HCT116 (cell line): ENCODE measurements at regions not wholly inside any gene's neighbourhood (a gene's known extent, or its start where the extent isn't known, plus 50 kb on each side); places are given as distances from the start of the nearest gene placed in this dataset.

ENCODE experiments used
- ATAC-seq: fragments of 200-7000 bp; cut with Tn5 transposase; 2 replicates; pipeline ENCODE4 v1.9.1; 2020; ENCODE audit warnings: mild to moderate bottlenecking, moderate library complexity
- BruUV-seq: library from RNA; stranded (reverse); fragments of 400-500 nt; replicated peaks from 2 replicates; lab custom pipeline; 2021; lab: Mats Ljungman, UMichigan
- CTCF ChIA-PET: fragments of 300-600 bp; sonication (Branson Sonifier 250); formaldehyde crosslinking; loops from one replicate; lab custom pipeline; 2021; ENCODE audit warnings: antibody characterized with exemption; lab: Charles Lee
- POLR2A ChIA-PET: fragments of 300-600, 350-600 bp; sonication (Branson Sonifier 250); formaldehyde crosslinking; loops from one replicate; lab custom pipeline; 2021; ENCODE audit warnings: antibody characterized with exemption; lab: Charles Lee
- RAD21 ChIA-PET, 2 experiments: fragments of 300-600 bp; sonication (Branson Sonifier 250); formaldehyde crosslinking; loops; one replicate each; lab custom pipeline; 2023; ENCODE audit warnings: low total read pairs in 2 of 2; ENCODE audit not compliant: uncharacterized antibody in 2 of 2, unreplicated experiment in 2 of 2, low non-redundant PET in 1 of 2; lab: Charles Lee
- DNase-seq: peaks from one replicate; pipeline ENCODE4 v3.0.0-alpha.2; 2010; ENCODE audit warnings: low read depth, low spot score
- H2AFZ ChIP-seq: fragments of 200-600 bp; shearing (Covaris generic), sonication (generic); 2 replicates; pipeline ENCODE4 v1.6.1; 2017; ENCODE audit warnings: low read depth, mixed run types, mixed read lengths, antibody characterized with exemption, low read length; ENCODE audit not compliant: poor library complexity, severe bottlenecking
- H3K27ac ChIP-seq: 2 replicates; pipeline ENCODE4 v1.5.1; 2012; ENCODE audit warnings: low read depth, low read length
- H3K27me3 ChIP-seq: fragments of 200-600 bp; sonication (generic); 2 replicates; pipeline ENCODE4 v1.6.1; 2016; ENCODE audit warnings: mixed run types, low read length, mixed read lengths; ENCODE audit not compliant: insufficient read depth
- H3K36me3 ChIP-seq, 2 experiments: fragments of 200-500 bp in 1 of 2; fragments of 200-600 bp in 1 of 2; sonication (Bioruptor generic) in 1 of 2; sonication (generic) in 1 of 2; 2 replicates each; pipeline versions ENCODE4 v1.5.1 to v1.6.1; 2014 to 2016; ENCODE audit warnings: low read length in 2 of 2, inconsistent platforms in 1 of 2, mixed read lengths in 1 of 2, mixed run types in 1 of 2; ENCODE audit not compliant: insufficient read depth in 2 of 2, control insufficient read depth in 1 of 2
- H3K4me1 ChIP-seq, 2 experiments: fragments of 200-600 bp in 1 of 2; sonication (generic) in 1 of 2; 2 replicates each; pipeline versions ENCODE4 v1.5.1 to v1.6.1; 2012 to 2017; ENCODE audit warnings: low read length in 2 of 2, inconsistent platforms in 1 of 2, mild to moderate bottlenecking in 1 of 2, mixed read lengths in 1 of 2, mixed run types in 1 of 2, moderate library complexity in 1 of 2; ENCODE audit not compliant: insufficient read depth in 2 of 2, control insufficient read depth in 1 of 2
- H3K4me2 ChIP-seq: fragments of 200-600 bp; sonication (generic); 2 replicates; pipeline ENCODE4 v1.6.1; 2017; ENCODE audit warnings: mixed run types, low read length, mixed read lengths
- H3K4me3 ChIP-seq, 2 experiments: fragments of 200-600 bp in 1 of 2; sonication (generic) in 1 of 2; replicated peaks in 1 of 2; 2 replicates each; pipeline ENCODE4 v1.5.1; 2011 to 2016; ENCODE audit warnings: low read length in 2 of 2, control low read depth in 1 of 2, low read depth in 1 of 2, mild to moderate bottlenecking in 1 of 2, mixed read lengths in 1 of 2, mixed run types in 1 of 2
- H3K79me2 ChIP-seq: fragments of 200-600 bp; sonication (generic); 2 replicates; pipeline ENCODE4 v1.6.1; 2017; ENCODE audit warnings: mild to moderate bottlenecking, mixed run types, low read length, moderate library complexity, mixed read lengths; ENCODE audit not compliant: insufficient read depth
- H3K9ac ChIP-seq: fragments of 200-600 bp; sonication (generic); 2 replicates; pipeline ENCODE4 v1.6.1; 2016; ENCODE audit warnings: low read length, mixed read lengths
- H3K9me2 ChIP-seq: fragments of 200-600 bp; sonication (generic), shearing (Covaris generic); 2 replicates; pipeline ENCODE4 v1.6.1; 2017; ENCODE audit warnings: mixed run types, mild to moderate bottlenecking, moderate library complexity; ENCODE audit not compliant: insufficient read depth
- H3K9me3 ChIP-seq, 2 experiments: fragments of 200-500 bp in 1 of 2; fragments of 200-600 bp in 1 of 2; sonication (Bioruptor generic) in 1 of 2; sonication (generic) in 1 of 2; 2 replicates each; pipeline ENCODE4 v1.6.1; 2014 to 2017; ENCODE audit warnings: low read length in 2 of 2, mixed read lengths in 2 of 2, inconsistent platforms in 1 of 2, low read depth in 1 of 2, mild to moderate bottlenecking in 1 of 2, mixed run types in 1 of 2, moderate library complexity in 1 of 2; ENCODE audit not compliant: control insufficient read depth in 1 of 2, insufficient read depth in 1 of 2
- H4K20me1 ChIP-seq: fragments of 200-600 bp; sonication (generic), shearing (Covaris generic); 2 replicates; pipeline ENCODE4 v1.6.1; 2017; ENCODE audit warnings: mixed run types, mild to moderate bottlenecking, moderate library complexity; ENCODE audit not compliant: insufficient read depth
- CBX3 ChIP-seq: IDR thresholded peaks from 2 replicates; pipeline ENCODE4 v1.6.1; 2012; ENCODE audit warnings: low read depth
- EZH2 ChIP-seq: fragments of 200-600 bp; sonication (generic); IDR thresholded peaks from 2 replicates; pipeline ENCODE4 v1.6.1; 2017; ENCODE audit warnings: antibody characterized with exemption, mixed run types
- RAD21 ChIP-seq: IDR thresholded peaks from 2 replicates; pipeline ENCODE4 v1.6.1; 2012; ENCODE audit warnings: low read depth, mild to moderate bottlenecking
- SIN3A ChIP-seq: IDR thresholded peaks from 2 replicates; pipeline ENCODE4 v1.6.1; 2012; ENCODE audit warnings: low read depth
- TCF7L2 ChIP-seq: IDR thresholded peaks from 2 replicates; pipeline ENCODE4 v1.7.0; 2011; ENCODE audit warnings: borderline replicate concordance, inconsistent platforms; ENCODE audit not compliant: insufficient read depth, insufficient read length; ENCODE audit errors: extremely low read depth
- ZNF274 ChIP-seq: fragments of 200-500 bp; sonication (Bioruptor generic); IDR thresholded peaks from 2 replicates; pipeline ENCODE4 v1.6.1; 2014; ENCODE audit warnings: mild to moderate bottlenecking, low read depth, low read length, inconsistent platforms
- intact Hi-C: fragments of 100-400 bp; cut with micrococcal nuclease; formaldehyde crosslinking; loops from 2 replicates; pipeline ENCODE4 v1.10.0; 2022
- TF ChIP-seq, protein P1 (sequence below): IDR thresholded peaks from 2 replicates; pipeline ENCODE4 v1.6.1; 2012; ENCODE audit warnings: low read depth
- TF ChIP-seq, protein P2 (sequence below): IDR thresholded peaks from 2 replicates; pipeline ENCODE4 v1.6.1; 2012

DNA sequence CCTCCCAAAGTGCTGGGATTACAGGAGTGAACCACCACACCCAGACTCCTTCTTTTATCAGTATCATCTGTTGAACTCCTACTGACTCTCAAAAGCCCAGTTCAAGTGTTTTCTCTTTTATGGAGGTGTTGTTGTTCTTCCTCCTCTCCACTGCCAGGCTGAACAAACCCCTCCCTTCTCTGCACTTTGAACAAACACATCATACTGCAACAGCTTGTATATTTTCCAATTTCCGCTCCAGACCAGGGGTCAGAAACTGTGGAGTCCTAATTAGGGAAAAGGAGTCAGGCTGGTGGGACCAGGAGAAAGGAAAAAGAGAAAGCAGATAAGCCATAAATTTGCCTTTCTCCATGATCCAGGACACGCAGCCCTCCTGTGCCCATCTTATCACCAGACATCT is 148.1 kb upstream of the HMHB1 start:
- RAD21 ChIA-PET: no interaction called here
- CTCF ChIA-PET: no interaction called here
- DNase-seq (no peak), ATAC-seq (no peak)
- H4K20me1 ChIP-seq: no peaks in the 10 kb centered on the region
- intact Hi-C loops: no loop called here
- H3K9me2 ChIP-seq: no peaks in the 10 kb centered on the region
- H2AFZ ChIP-seq: no peak overlapping the region
- no peak overlapping the region for H3K9ac ChIP-seq
- no peaks in the 10 kb centered on the region for H3K4me1 ChIP-seq
- no peaks in the 10 kb centered on the region for H3K9me3 ChIP-seq
- no peaks in the 10 kb centered on the region for H3K27me3 ChIP-seq
- POLR2A ChIA-PET: no interaction called here
- TF ChIP-seq RAD21 (no peak), SIN3A (no peak), ZNF274 (no peak), TCF7L2 (no peak), CBX3 (no peak), EZH2 (no peak)
- TF ChIP-seq, protein P1, sequence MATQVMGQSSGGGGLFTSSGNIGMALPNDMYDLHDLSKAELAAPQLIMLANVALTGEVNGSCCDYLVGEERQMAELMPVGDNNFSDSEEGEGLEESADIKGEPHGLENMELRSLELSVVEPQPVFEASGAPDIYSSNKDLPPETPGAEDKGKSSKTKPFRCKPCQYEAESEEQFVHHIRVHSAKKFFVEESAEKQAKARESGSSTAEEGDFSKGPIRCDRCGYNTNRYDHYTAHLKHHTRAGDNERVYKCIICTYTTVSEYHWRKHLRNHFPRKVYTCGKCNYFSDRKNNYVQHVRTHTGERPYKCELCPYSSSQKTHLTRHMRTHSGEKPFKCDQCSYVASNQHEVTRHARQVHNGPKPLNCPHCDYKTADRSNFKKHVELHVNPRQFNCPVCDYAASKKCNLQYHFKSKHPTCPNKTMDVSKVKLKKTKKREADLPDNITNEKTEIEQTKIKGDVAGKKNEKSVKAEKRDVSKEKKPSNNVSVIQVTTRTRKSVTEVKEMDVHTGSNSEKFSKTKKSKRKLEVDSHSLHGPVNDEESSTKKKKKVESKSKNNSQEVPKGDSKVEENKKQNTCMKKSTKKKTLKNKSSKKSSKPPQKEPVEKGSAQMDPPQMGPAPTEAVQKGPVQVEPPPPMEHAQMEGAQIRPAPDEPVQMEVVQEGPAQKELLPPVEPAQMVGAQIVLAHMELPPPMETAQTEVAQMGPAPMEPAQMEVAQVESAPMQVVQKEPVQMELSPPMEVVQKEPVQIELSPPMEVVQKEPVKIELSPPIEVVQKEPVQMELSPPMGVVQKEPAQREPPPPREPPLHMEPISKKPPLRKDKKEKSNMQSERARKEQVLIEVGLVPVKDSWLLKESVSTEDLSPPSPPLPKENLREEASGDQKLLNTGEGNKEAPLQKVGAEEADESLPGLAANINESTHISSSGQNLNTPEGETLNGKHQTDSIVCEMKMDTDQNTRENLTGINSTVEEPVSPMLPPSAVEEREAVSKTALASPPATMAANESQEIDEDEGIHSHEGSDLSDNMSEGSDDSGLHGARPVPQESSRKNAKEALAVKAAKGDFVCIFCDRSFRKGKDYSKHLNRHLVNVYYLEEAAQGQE: no peak
- TF ChIP-seq, protein P2, sequence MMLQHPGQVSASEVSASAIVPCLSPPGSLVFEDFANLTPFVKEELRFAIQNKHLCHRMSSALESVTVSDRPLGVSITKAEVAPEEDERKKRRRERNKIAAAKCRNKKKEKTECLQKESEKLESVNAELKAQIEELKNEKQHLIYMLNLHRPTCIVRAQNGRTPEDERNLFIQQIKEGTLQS: no peak
- TF ChIP-seq, all 23 proteins: peak for 0
- no peak overlapping the region for H3K4me2 ChIP-seq
- H3K79me2 ChIP-seq: no peaks in the 10 kb centered on the region
- H3K27ac ChIP-seq: no peak overlapping the region
- BruUV-seq: no TSS peak
- H3K4me3 ChIP-seq: no peak overlapping the region
- H3K36me3 ChIP-seq: no peaks in the 10 kb centered on the region
